MCF 10A (cell line): ENCODE measurements at regions not wholly inside any gene's neighbourhood (a gene's known extent, or its start where the extent isn't known, plus 50 kb on each side); places are given as distances from the start of the nearest gene placed in this dataset.
A peak's percentile ranks its signal among the peaks of the same experiment; 100 is the strongest.
"Not testable (repeated sequence)": the region's sequence is repeated elsewhere in the genome, so short reads cannot be mapped to it uniquely, and the experiment has no call there.

Experiments
- BruUV-seq: library from RNA; stranded (reverse); fragments of 400-500 nt; replicated peaks from 2 replicates; lab custom pipeline; 2021; lab: Mats Ljungman, UMichigan
- CTCF ChIA-PET: fragments of 300-600 bp; sonication (Branson Sonifier 250); formaldehyde crosslinking; extraction: SDS; loops from one replicate; lab custom pipeline; 2021; ENCODE audit warnings: antibody characterized with exemption, inconsistent platforms; lab: Yijun Ruan, JAX
- POLR2A ChIA-PET: fragments of 300-600, 350-650 bp; sonication (Branson Sonifier 250); formaldehyde crosslinking; extraction: SDS; loops from one replicate; lab custom pipeline; 2020; ENCODE audit warnings: antibody characterized with exemption, inconsistent platforms; lab: Yijun Ruan, JAX
- DNase-seq: peaks from one replicate; pipeline ENCODE4 v3.0.0-alpha.2; 2018; ENCODE audit not compliant: unreplicated experiment
- H3K27ac Mint-ChIP-seq: one replicate; pipeline ENCODE4 v1.8.0; 2022; ENCODE audit warnings: mild to moderate bottlenecking, low read depth, mixed read lengths; ENCODE audit not compliant: unreplicated experiment
- H3K27me3 Mint-ChIP-seq: one replicate; pipeline ENCODE4 v1.8.0; 2022; ENCODE audit warnings: mixed read lengths; ENCODE audit not compliant: insufficient read depth, unreplicated experiment
- H3K36me3 Mint-ChIP-seq: one replicate; pipeline ENCODE4 v1.8.0; 2022; ENCODE audit warnings: mild to moderate bottlenecking, moderate library complexity, mixed read lengths; ENCODE audit not compliant: insufficient read depth, unreplicated experiment
- H3K4me1 Mint-ChIP-seq: one replicate; pipeline ENCODE4 v1.8.0; 2022; ENCODE audit warnings: mixed read lengths; ENCODE audit not compliant: insufficient read depth, unreplicated experiment
- H3K4me3 Mint-ChIP-seq: one replicate; pipeline ENCODE4 v1.8.0; 2022; ENCODE audit warnings: mild to moderate bottlenecking, moderate library complexity, mixed read lengths; ENCODE audit not compliant: unreplicated experiment
- H3K9me3 Mint-ChIP-seq: one replicate; pipeline ENCODE4 v1.8.0; 2022; ENCODE audit warnings: mixed read lengths; ENCODE audit not compliant: unreplicated experiment
- intact Hi-C: fragments of 100-400 bp; cut with micrococcal nuclease; formaldehyde crosslinking; loops from 2 replicates; pipeline ENCODE4 v1.14.1; 2022

DNA sequence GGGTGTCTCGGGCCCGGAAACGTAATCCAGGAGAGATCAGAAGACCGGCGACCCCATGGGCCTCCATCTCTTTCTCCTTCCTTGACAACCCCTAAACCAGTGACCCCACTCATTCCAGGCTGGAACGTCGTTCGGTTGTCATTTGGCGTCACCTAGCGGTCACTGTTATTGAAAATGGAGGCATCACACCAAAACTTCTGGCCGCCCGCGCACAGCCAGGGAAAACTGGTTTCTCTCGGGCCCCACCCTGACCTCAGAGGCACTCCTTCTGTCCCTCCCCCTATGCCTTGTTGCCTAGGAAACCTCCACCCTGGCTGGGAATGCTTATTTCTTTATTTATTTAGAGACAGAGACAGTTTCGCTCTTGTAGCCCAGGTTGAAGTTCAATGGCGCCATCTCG lies 2327.3 kb upstream of the TPTE start:
- H3K27me3 Mint-ChIP-seq, H3K9me3 Mint-ChIP-seq, H3K36me3 Mint-ChIP-seq, POLR2A ChIA-PET, H3K4me3 Mint-ChIP-seq, H3K4me1 Mint-ChIP-seq, intact Hi-C loops, H3K27ac Mint-ChIP-seq, DNase-seq, CTCF ChIA-PET, BruUV-seq: not testable (repeated sequence)

DNA sequence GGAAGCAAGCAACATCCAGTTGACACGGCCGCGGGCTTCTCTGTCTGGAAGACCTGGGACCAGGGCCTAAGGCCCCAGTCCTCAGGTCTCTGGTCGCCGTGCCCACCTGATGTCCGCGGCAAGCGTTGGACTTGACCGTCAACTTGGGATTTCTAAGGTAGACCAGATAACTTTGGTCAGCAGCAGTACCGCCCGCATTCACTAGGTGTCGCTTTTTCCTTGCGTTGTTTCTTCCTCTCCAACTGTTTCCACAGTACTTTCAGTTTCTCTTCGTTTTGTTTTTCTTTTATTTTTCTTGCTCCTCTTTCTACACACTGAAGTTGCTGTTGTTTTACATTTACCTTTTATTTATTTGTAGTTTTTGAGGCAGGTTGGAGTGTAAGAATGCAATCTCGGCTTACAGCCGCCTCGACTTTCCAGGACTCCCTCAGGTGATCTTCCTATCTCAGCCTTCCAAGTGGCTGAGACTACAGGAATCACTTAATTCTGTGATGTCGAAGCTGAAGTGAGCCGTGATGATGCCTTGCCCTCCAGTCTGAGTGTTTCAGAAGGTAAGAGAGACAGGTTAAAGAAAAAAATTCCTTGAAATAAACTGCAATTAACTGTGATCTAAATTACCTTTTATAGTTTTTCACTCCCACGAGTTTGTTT lies 2323.9 kb upstream of the TPTE start:
- H3K27me3 Mint-ChIP-seq, BruUV-seq: not testable (repeated sequence)

GRCh38 chr21:8205094-8205891 lies 2316.1 kb upstream of the TPTE start:
- H3K9me3 Mint-ChIP-seq, BruUV-seq, DNase-seq, CTCF ChIA-PET, H3K27ac Mint-ChIP-seq, H3K4me1 Mint-ChIP-seq, H3K4me3 Mint-ChIP-seq, intact Hi-C loops, H3K27me3 Mint-ChIP-seq, H3K36me3 Mint-ChIP-seq, POLR2A ChIA-PET: not testable (repeated sequence)

More for the DNA sequence above, 2323.9 kb upstream of the TPTE start:
- H3K27ac Mint-ChIP-seq, H3K9me3 Mint-ChIP-seq, H3K4me1 Mint-ChIP-seq, intact Hi-C loops, CTCF ChIA-PET, POLR2A ChIA-PET, H3K36me3 Mint-ChIP-seq, DNase-seq, H3K4me3 Mint-ChIP-seq: not testable (repeated sequence)

GRCh38 chr21:8205892-8206188 lies 2315.5 kb upstream of the TPTE start:
- H3K27me3 Mint-ChIP-seq, H3K9me3 Mint-ChIP-seq, H3K4me3 Mint-ChIP-seq, H3K36me3 Mint-ChIP-seq, POLR2A ChIA-PET, CTCF ChIA-PET, DNase-seq, H3K4me1 Mint-ChIP-seq, H3K27ac Mint-ChIP-seq, BruUV-seq, intact Hi-C loops: not testable (repeated sequence)

GRCh38 chr21:8212986-8213550 lies 2308.3 kb upstream of the TPTE start:
- H3K27ac Mint-ChIP-seq, H3K9me3 Mint-ChIP-seq, CTCF ChIA-PET, H3K36me3 Mint-ChIP-seq, H3K4me1 Mint-ChIP-seq, POLR2A ChIA-PET, H3K27me3 Mint-ChIP-seq, H3K4me3 Mint-ChIP-seq, DNase-seq, intact Hi-C loops: not testable (repeated sequence)
- BruUV-seq = TSS peak; percentile 5

GRCh38 chr21:8214539-8214938 lies 2306.8 kb upstream of the TPTE start:
- H3K9me3 Mint-ChIP-seq, DNase-seq, BruUV-seq, H3K4me3 Mint-ChIP-seq, H3K27me3 Mint-ChIP-seq, H3K4me1 Mint-ChIP-seq, CTCF ChIA-PET, H3K27ac Mint-ChIP-seq, H3K36me3 Mint-ChIP-seq, POLR2A ChIA-PET, intact Hi-C loops: not testable (repeated sequence)

DNA sequence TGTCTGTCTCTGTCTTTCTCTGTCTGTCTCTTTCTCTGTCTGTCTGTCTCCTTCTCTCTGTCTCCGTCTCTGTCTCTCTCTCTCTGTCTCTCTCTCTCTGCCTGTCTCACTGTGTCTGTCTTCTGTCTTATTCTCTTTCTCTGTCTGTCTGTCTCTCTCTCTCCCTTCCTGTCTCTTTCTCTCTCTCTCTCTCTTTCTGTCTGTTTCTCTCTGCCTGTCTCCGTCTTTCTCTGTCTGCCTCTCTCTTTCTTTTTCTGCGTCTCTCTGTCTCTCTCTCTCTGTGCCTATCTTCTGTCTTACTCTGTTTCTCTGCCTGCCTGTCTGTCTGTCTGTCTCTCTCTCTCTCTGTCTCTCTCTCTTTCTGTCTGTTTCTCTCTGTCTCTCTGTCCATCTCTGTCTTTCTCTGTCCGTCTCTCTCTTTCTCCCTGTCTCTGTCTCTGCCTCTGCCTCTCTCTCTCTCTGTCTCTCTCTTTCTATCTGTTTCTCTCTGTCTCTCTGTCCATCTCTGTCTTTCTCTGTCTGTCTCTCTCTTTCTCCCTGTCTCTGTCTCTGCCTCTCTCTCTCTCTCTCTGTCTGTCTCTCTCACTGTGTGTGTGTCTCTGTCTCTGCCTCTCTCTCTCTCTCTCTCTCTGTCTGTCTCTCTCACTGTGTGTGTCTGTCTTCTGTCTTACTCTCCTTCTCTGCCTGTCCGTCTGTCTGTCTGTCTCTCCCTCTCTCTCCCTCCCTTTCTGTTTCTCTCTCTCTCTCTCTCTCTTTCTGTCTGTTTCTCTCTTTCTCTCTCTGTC lies 2291.8 kb upstream of the TPTE start:
- H3K4me1 Mint-ChIP-seq, H3K27ac Mint-ChIP-seq, H3K27me3 Mint-ChIP-seq, H3K4me3 Mint-ChIP-seq, H3K36me3 Mint-ChIP-seq, POLR2A ChIA-PET, CTCF ChIA-PET, BruUV-seq, DNase-seq, intact Hi-C loops: not testable (repeated sequence)
- H3K9me3 Mint-ChIP-seq = peaks cover 24% of the 10 kb centered on the region

DNA sequence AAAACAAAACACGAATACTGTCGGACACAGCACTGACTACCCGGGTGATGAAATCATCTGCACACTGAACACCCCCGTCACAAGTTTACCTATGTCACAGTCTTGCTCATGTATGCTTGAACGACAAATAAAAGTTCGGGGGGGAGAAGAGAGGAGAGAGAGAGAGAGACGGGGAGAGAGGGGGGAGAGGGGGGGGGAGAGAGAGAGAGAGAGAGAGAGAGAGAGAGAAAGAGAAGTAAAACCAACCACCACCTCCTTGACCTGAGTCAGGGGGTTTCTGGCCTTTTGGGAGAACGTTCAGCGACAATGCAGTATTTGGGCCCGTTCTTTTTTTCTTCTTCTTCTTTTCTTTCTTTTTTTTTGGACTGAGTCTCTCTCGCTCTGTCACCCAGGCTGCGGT lies 2290.1 kb upstream of the TPTE start:
- H3K36me3 Mint-ChIP-seq, H3K4me3 Mint-ChIP-seq, intact Hi-C loops, H3K27ac Mint-ChIP-seq, H3K27me3 Mint-ChIP-seq, DNase-seq, POLR2A ChIA-PET, CTCF ChIA-PET, H3K4me1 Mint-ChIP-seq, BruUV-seq: not testable (repeated sequence)
- peaks cover 24% of the 10 kb centered on the region for H3K9me3 Mint-ChIP-seq

DNA sequence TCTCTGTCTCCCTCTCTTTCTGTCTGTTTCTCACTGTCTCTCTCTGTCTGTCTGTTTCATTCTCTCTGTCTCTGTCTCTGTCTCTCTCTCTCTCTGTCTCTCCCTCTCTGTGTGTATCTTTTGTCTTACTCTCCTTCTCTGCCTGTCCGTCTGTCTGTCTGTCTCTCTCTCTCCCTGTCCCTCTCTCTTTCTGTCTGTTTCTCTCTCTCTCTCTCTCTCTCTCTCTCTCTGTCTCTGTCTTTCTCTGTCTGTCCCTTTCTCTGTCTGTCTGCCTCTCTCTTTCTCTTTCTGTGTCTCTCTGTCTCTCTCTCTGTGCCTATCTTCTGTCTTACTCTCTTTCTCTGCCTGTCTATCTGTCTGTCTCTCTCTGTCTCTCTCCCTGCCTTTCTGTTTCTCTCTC lies 2288.4 kb upstream of the TPTE start:
- H3K27me3 Mint-ChIP-seq, H3K4me1 Mint-ChIP-seq, CTCF ChIA-PET, H3K4me3 Mint-ChIP-seq, POLR2A ChIA-PET, DNase-seq, H3K27ac Mint-ChIP-seq, intact Hi-C loops, BruUV-seq, H3K36me3 Mint-ChIP-seq: not testable (repeated sequence)
- H3K9me3 Mint-ChIP-seq = peaks cover 24% of the 10 kb centered on the region
